Activated naive CD8-positive, alpha-beta T cell (primary cell): ENCODE measurements at regions not wholly inside any gene's neighbourhood (a gene's known extent, or its start where the extent isn't known, plus 50 kb on each side); places are given as distances from the start of the nearest gene placed in this dataset.

Source experiments
- H3K27ac Mint-ChIP-seq: one replicate; pipeline ENCODE4 v1.8.0; 2021; ENCODE audit warnings: mixed read lengths
- H3K27me3 Mint-ChIP-seq: one replicate; pipeline ENCODE4 v1.8.0; 2021; ENCODE audit warnings: mixed read lengths
- H3K36me3 Mint-ChIP-seq: one replicate; pipeline ENCODE4 v1.8.0; 2021; ENCODE audit warnings: mixed read lengths
- H3K4me1 Mint-ChIP-seq: one replicate; pipeline ENCODE4 v1.8.0; 2021; ENCODE audit warnings: low read depth, mixed read lengths
- H3K4me3 Mint-ChIP-seq: one replicate; pipeline ENCODE4 v1.8.0; 2021; ENCODE audit warnings: mild to moderate bottlenecking, mixed read lengths
- H3K9me3 Mint-ChIP-seq: one replicate; pipeline ENCODE4 v1.8.0; 2021; ENCODE audit warnings: low read depth, mixed read lengths

DNA sequence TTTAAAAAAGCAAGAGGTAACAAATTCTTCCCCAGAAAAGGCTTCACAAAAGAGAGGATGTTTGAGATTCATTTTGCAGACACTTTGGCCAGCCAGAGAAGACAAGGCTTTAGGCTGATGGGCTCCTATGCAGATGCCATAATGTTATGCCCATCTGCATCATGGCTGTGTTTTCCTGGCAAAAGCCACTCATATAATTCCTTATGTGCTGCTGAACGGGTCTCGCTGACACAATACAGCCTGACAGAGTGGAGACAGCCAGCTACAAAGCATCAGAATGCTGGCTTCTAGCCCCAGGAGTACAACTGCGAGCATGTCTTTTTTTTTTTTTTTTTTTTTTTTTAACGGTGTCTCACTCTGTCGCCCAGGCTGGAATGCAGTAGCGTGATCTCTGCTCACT, 1157.4 kb upstream of the AUTS2 start:
- Mint-ChIP-seq H3K27ac (no peak overlapping the region), H3K9me3 (peaks cover 23% of the 10 kb centered on the region), H3K4me3 (no peak overlapping the region), H3K4me1 (no peaks in the 10 kb centered on the region), H3K27me3 (no peaks in the 10 kb centered on the region), H3K36me3 (no peaks in the 10 kb centered on the region)

DNA sequence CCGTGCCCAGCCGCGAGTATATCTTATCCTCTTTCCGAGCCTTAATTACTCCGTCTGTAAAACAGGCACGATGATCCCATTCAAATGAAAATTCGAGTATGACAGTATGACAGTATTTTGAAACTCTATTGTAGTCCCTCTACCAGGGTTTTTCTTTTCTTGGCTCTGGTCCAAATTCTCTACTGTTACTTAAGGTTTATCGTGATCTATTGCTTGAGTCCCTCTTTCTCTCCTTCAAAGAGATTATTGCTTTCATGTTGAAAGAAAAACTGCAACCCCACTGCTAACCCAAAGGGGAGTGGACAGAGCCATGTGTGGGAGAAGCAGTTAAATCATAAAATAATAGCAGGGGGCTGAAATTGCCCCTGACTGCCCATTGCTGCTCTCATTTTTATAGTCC, 1156.6 kb upstream of the AUTS2 start:
- H3K36me3 Mint-ChIP-seq: no peaks in the 10 kb centered on the region
- no peaks in the 10 kb centered on the region for H3K4me1 Mint-ChIP-seq
- H3K27ac Mint-ChIP-seq: no peak overlapping the region
- no peak overlapping the region for H3K4me3 Mint-ChIP-seq
- no peaks in the 10 kb centered on the region for H3K27me3 Mint-ChIP-seq
- H3K9me3 Mint-ChIP-seq: peaks cover 21% of the 10 kb centered on the region

DNA sequence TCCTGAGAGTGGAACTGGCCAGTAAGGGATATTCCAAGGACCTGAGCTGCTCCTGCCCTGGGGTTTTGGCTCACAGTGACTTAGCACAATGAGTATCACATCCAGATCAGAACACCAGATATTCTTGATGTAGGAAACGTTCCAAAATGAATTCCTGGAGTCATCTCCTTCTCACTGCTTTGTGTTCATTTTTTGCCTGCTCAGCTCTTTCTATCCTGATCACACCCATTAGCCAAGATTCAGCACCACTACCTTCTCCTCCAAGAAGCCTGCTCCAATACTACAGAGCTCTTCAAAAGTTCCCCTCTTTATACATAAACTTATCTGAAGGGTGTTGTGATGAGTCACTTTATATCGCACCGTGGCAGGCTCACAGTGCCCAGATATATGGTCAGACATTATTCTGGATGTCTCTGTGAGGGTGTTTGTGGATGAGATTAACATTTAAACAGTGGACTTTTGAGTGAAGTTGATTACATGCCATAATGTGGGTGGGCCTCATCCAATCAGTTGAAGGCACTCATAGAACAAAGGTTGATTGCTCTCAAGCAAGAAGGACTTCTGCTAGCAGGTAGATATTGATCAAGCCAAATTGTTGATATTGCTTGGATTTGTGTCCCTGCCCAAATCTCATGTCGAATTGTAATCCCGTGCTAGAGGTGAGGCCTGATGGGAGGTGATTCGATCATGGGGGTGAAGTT, 1155.2 kb upstream of the AUTS2 start:
- Mint-ChIP-seq H3K4me1 (no peaks in the 10 kb centered on the region), H3K36me3 (no peaks in the 10 kb centered on the region), H3K27ac (no peak overlapping the region), H3K4me3 (no peak overlapping the region), H3K27me3 (no peaks in the 10 kb centered on the region), H3K9me3 (peaks cover 18% of the 10 kb centered on the region)

DNA sequence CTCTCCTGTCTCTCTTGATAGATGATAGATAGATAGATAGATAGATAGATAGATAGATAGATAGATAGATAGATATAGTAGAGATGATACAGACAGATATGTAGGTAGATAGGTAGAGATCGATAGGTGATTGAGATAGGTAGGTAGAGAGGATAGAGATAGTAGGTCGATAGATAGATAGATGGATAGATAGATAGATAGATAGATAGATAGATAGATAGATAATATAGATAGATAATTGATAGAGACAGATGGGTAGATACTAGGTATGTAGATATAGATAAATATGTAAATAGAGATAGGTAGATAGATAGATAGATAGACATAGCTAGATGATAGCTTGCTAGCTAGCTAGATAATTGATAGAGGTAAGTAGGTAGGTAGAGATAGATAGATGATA, 1154.2 kb upstream of the AUTS2 start:
- H3K4me3 Mint-ChIP-seq: no peak overlapping the region
- H3K4me1 Mint-ChIP-seq: no peaks in the 10 kb centered on the region
- H3K36me3 Mint-ChIP-seq: no peaks in the 10 kb centered on the region
- peaks cover 14% of the 10 kb centered on the region for H3K9me3 Mint-ChIP-seq
- no peak overlapping the region for H3K27ac Mint-ChIP-seq
- H3K27me3 Mint-ChIP-seq: no peaks in the 10 kb centered on the region

DNA sequence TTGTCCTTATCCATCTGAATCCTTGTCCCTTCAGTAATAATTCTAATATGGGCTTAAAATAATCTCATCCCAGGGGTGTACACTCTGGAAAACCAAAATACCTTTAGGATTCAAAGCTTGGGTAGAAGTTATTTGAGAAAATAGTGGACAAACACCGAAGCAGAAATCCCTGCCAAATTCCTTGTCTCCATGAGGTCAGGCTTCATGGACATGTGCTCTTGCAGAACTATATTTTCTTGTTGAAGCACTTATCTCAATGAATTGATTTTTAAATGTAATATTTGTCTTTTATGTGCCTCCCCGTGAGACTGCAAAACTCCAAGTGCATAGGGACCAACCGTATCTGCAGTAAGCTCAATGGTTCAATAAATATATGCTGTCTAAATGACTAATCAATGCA, 1153.3 kb upstream of the AUTS2 start:
- H3K4me1 Mint-ChIP-seq: no peaks in the 10 kb centered on the region
- no peaks in the 10 kb centered on the region for H3K27me3 Mint-ChIP-seq
- H3K4me3 Mint-ChIP-seq: no peak overlapping the region
- no peak overlapping the region for H3K27ac Mint-ChIP-seq
- no peaks in the 10 kb centered on the region for H3K36me3 Mint-ChIP-seq
- H3K9me3 Mint-ChIP-seq: peaks cover 19% of the 10 kb centered on the region

GRCh38 chr7:68446183-68446582, 1152.1 kb upstream of the AUTS2 start:
- H3K4me1 Mint-ChIP-seq: no peaks in the 10 kb centered on the region
- H3K27ac Mint-ChIP-seq: no peak overlapping the region
- peaks cover 23% of the 10 kb centered on the region for H3K9me3 Mint-ChIP-seq
- no peaks in the 10 kb centered on the region for H3K36me3 Mint-ChIP-seq
- no peak overlapping the region for H3K4me3 Mint-ChIP-seq
- no peaks in the 10 kb centered on the region for H3K27me3 Mint-ChIP-seq

DNA sequence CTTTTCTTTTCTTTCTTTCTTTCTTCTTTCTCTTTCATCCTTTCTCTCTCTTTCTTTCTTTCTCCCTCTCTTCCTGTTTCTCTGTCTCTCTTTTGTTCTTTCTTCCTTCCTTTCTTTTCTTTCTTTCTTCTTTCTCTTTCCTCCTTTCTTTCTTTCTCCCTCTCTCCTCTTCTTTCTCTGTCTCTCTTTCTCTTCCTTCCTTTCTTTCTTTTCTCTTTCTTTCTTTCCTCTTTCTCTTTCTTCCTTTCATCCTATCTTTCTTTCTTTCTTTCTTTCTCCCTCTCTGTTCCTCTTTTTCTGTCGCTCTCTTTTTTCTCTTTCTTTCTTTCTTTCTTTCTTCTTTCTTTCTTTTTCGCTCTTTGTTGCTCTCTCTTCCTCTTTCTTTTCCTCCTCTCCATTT, 1149.2 kb upstream of the AUTS2 start:
- peaks cover 2% of the 10 kb centered on the region for H3K36me3 Mint-ChIP-seq
- peaks cover 22% of the 10 kb centered on the region for H3K9me3 Mint-ChIP-seq
- H3K4me3 Mint-ChIP-seq: no peak overlapping the region
- H3K27me3 Mint-ChIP-seq: no peaks in the 10 kb centered on the region
- no peak overlapping the region for H3K27ac Mint-ChIP-seq
- no peaks in the 10 kb centered on the region for H3K4me1 Mint-ChIP-seq

DNA sequence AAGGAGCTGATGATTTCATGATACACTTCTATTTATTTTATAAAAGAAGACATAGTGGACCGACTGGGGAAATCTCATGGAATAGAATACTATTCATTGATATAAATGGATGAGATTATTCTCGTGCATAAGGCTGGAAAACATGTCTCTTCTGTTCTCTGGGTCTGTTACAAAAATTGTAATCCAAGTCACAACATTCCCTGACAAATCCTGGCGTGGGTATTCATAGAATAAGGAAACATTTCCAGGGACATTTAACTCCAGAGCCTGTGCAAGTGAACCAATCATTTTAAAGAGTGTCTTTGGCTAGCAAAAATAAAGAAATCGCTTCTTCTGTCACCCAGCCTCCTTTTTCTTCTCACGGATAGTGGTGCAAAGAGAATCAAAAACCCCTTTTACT, 1148.5 kb upstream of the AUTS2 start:
- Mint-ChIP-seq H3K27ac (no peak overlapping the region), H3K4me3 (no peak overlapping the region), H3K36me3 (peaks cover 2% of the 10 kb centered on the region), H3K9me3 (peaks cover 16% of the 10 kb centered on the region), H3K27me3 (no peaks in the 10 kb centered on the region), H3K4me1 (no peaks in the 10 kb centered on the region)

DNA sequence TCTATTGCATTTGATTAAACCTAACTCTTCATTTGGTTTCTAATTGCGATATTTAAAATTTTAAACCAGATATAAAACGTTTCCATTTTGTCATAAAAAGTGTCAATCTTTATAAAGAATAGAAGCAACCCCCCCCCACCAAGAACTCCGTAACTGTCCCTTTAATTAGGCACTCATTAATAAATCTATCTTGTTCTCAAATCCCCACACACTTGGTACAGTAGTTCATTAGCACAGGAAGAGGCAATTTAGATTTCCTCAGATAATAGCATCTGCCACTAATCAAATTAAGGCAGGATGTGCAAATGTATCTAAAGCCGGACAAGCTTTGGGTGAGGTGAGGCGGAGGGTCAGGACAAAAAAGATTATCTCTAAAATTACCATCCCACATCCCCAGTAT, 1143.3 kb upstream of the AUTS2 start:
- Mint-ChIP-seq H3K4me3 (no peak overlapping the region), H3K9me3 (peaks cover 25% of the 10 kb centered on the region), H3K27ac (no peak overlapping the region), H3K4me1 (no peaks in the 10 kb centered on the region), H3K36me3 (peaks cover 2% of the 10 kb centered on the region), H3K27me3 (no peaks in the 10 kb centered on the region)

- Mint-ChIP-seq H3K27ac (no peak overlapping the region), H3K4me1 (no peaks in the 10 kb centered on the region), H3K36me3 (peaks cover 2% of the 10 kb centered on the region), H3K9me3 (peaks cover 21% of the 10 kb centered on the region), H3K4me3 (no peak overlapping the region), H3K27me3 (no peaks in the 10 kb centered on the region)
Measured at GRCh38 chr7:68456469-68456868, 1141.8 kb upstream of the AUTS2 start.

DNA sequence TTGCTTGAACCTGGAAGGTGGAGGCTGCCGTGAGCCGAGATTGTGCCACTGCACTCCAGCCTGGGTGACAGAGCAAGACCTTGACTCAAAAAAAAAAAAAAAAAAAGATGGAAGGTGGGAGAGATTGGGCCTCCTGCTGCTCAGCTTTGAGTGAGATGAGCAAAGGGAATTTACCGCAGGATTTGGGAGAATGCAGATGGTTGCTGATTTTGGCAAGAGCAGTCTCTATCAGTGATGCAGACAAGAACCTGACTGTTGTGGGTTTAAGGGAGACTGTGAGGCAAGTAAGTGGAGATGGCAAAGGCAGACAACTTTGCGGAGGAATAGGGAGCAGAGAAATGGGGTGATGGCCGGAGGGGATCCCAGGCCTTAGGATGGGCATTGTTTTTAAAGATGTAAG, 1140.8 kb upstream of the AUTS2 start:
- peaks cover 2% of the 10 kb centered on the region for H3K36me3 Mint-ChIP-seq
- no peaks in the 10 kb centered on the region for H3K4me1 Mint-ChIP-seq
- peaks cover 21% of the 10 kb centered on the region for H3K9me3 Mint-ChIP-seq
- H3K27ac Mint-ChIP-seq: no peak overlapping the region
- H3K4me3 Mint-ChIP-seq: no peak overlapping the region
- H3K27me3 Mint-ChIP-seq: no peaks in the 10 kb centered on the region

GRCh38 chr7:68458010-68458908, 1140.0 kb upstream of the AUTS2 start:
- Mint-ChIP-seq H3K4me1 (no peaks in the 10 kb centered on the region), H3K9me3 (peaks cover 21% of the 10 kb centered on the region), H3K4me3 (no peak overlapping the region), H3K27me3 (no peaks in the 10 kb centered on the region), H3K27ac (no peak overlapping the region), H3K36me3 (no peaks in the 10 kb centered on the region)

DNA sequence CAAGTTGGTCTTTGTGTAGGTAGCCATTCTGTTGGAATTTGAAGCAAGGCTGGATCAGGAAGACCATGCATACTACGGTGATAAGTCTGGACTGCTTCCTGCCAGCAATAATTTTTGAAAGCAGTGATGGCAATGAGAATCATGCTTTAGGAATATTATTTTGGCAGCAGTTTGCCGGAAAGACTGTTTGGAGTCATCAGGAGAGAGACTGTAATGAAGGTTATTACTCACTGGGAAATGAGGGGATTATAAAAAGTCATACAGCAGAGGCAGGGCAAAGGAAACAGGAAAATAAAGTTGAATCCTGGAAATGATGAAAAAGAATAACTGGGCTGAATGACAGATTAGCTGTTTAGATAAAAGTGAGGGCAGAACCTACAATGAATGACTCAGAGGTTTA, 1136.8 kb upstream of the AUTS2 start:
- H3K27ac Mint-ChIP-seq: no peak overlapping the region
- no peaks in the 10 kb centered on the region for H3K36me3 Mint-ChIP-seq
- no peak overlapping the region for H3K4me3 Mint-ChIP-seq
- peaks cover 14% of the 10 kb centered on the region for H3K9me3 Mint-ChIP-seq
- no peaks in the 10 kb centered on the region for H3K4me1 Mint-ChIP-seq
- H3K27me3 Mint-ChIP-seq: no peaks in the 10 kb centered on the region

- Mint-ChIP-seq H3K36me3 (no peaks in the 10 kb centered on the region), H3K9me3 (peaks cover 14% of the 10 kb centered on the region), H3K27me3 (no peaks in the 10 kb centered on the region), H3K4me3 (no peak overlapping the region), H3K4me1 (no peaks in the 10 kb centered on the region), H3K27ac (no peak overlapping the region)
Measured at GRCh38 chr7:68470836-68471435, 1127.3 kb upstream of the AUTS2 start.

GRCh38 chr7:68472688-68473087, 1125.6 kb upstream of the AUTS2 start:
- Mint-ChIP-seq H3K27ac (no peak overlapping the region), H3K4me1 (no peaks in the 10 kb centered on the region), H3K27me3 (no peaks in the 10 kb centered on the region), H3K9me3 (peaks cover 10% of the 10 kb centered on the region), H3K36me3 (no peaks in the 10 kb centered on the region), H3K4me3 (no peak overlapping the region)
